Natural killer cell (primary cell): ENCODE measurements at regions not wholly inside any gene's neighbourhood (a gene's known extent, or its start where the extent isn't known, plus 50 kb on each side); places are given as distances from the start of the nearest gene placed in this dataset.

ENCODE experiments used
- ATAC-seq, 3 donors: fragments of 150-1000 bp in 2 of 3; fragments of 200-7000 bp in 1 of 3; cut with Tn5 transposase; 1 replicate in 1 of 3; 2 replicates in 2 of 3; pipeline ENCODE4 v1.10.0; 2021; ENCODE audit warnings: mild to moderate bottlenecking in 2 of 3, moderate library complexity in 2 of 3
- DNase-seq, 2 donors: peaks; one replicate each; pipeline versions ENCODE4 v3.0.0 to v3.0.0-alpha.2; 2013 to 2021; ENCODE audit warnings: mixed read lengths in 1 of 2
- H3K27ac ChIP-seq: one replicate; pipeline ENCODE4 v1.5.1; 2013; ENCODE audit warnings: mild to moderate bottlenecking, low read length
- H3K27me3 ChIP-seq: one replicate; pipeline ENCODE4 v1.6.1; 2013; ENCODE audit warnings: low read length; ENCODE audit not compliant: control insufficient read depth, insufficient read depth
- H3K36me3 ChIP-seq: one replicate; pipeline ENCODE4 v1.6.1; 2013; ENCODE audit warnings: low read length; ENCODE audit not compliant: control insufficient read depth, insufficient read depth
- H3K4me1 ChIP-seq: one replicate; pipeline ENCODE4 v1.6.1; 2013; ENCODE audit warnings: low read length; ENCODE audit not compliant: control insufficient read depth, insufficient read depth
- H3K4me3 ChIP-seq: one replicate; pipeline ENCODE4 v1.5.1; 2013; ENCODE audit warnings: low read length
- H3K9me3 ChIP-seq: one replicate; pipeline ENCODE4 v1.6.1; 2013; ENCODE audit warnings: low read length; ENCODE audit not compliant: control insufficient read depth, insufficient read depth
- H3K27ac Mint-ChIP-seq, 2 donors: one replicate each; pipeline ENCODE4 v1.8.0; 2022; ENCODE audit warnings: mild to moderate bottlenecking in 2 of 2, mixed read lengths in 2 of 2, moderate library complexity in 1 of 2
- H3K27me3 Mint-ChIP-seq, 2 donors: one replicate each; pipeline ENCODE4 v1.8.0; 2022; ENCODE audit warnings: low read depth in 2 of 2, mixed read lengths in 2 of 2
- H3K36me3 Mint-ChIP-seq: one replicate; pipeline ENCODE4 v1.8.0; 2022; ENCODE audit warnings: mixed read lengths
- H3K4me1 Mint-ChIP-seq, 2 donors: one replicate each; pipeline ENCODE4 v1.8.0; 2022; ENCODE audit warnings: mixed read lengths in 2 of 2
- H3K4me3 Mint-ChIP-seq: one replicate; pipeline ENCODE4 v1.8.0; 2022; ENCODE audit warnings: mild to moderate bottlenecking, moderate library complexity, mixed read lengths
- H3K9me3 Mint-ChIP-seq, 2 donors: one replicate each; pipeline ENCODE4 v1.8.0; 2022; ENCODE audit warnings: mixed read lengths in 2 of 2
- CTCF ChIP-seq: fragments of 200-600 bp; IDR thresholded peaks from one replicate; pipeline ENCODE4 v1.8.0; 2022; ENCODE audit warnings: antibody characterized with exemption
- whole genome bisulfite sequencing: methylation state at CpG from one replicate; pipeline ENCODE4 v1.1.7; 2013; ENCODE audit warnings: missing lambda C conversion rate; ENCODE audit not compliant: insufficient coverage; 5-methylcytosine and 5-hydroxymethylcytosine counted together
- intact Hi-C: fragments of 100-400 bp; cut with micrococcal nuclease; formaldehyde crosslinking; loops from one replicate; pipeline ENCODE4 v1.14.2; 2022

DNA sequence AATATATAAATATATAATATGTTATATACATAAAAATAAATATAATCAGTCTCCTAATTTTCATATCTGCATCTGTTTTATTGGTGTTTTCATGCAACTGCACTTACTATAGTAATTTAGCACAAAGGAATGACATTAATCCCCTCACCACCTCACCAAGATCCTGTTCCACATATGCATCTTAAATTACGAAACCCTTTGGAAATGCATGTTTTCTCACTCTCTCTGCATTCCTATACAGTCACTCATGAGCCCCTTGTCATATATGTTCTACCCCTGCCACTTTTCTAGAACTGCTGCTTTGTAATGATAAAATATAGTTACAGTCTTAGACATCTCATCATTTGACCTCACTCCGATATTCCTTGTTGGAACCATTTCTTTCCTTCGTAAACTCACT, 728.7 kb upstream of the SLIT2 start:
- Histone ChIP-seq H3K9me3 (peaks cover 7% of the 10 kb centered on the region), H3K27me3 (no peaks in the 10 kb centered on the region), H3K4me3 (no peak overlapping the region), H3K36me3 (no peaks in the 10 kb centered on the region), H3K27ac (no peak overlapping the region), H3K4me1 (no peaks in the 10 kb centered on the region)
- no peak overlapping the region for H3K27ac Mint-ChIP-seq
- no peaks in the 10 kb centered on the region for H3K36me3 Mint-ChIP-seq
- ATAC-seq: no peak
- no peaks in the 10 kb centered on the region for H3K27me3 Mint-ChIP-seq
- H3K4me1 Mint-ChIP-seq: no peaks in the 10 kb centered on the region
- intact Hi-C loops: no loop called here
- no peak for TF ChIP-seq CTCF
- H3K9me3 Mint-ChIP-seq: peaks cover 14 to 15% of the 10 kb centered on the region in 2 donors
- no peak for DNase-seq
- H3K4me3 Mint-ChIP-seq: no peak overlapping the region
- WGBS: 94% methylated on average over 3 of the region's 3 CpGs

GRCh38 chr4:19520939-19521520, 730.7 kb upstream of the SLIT2 start:
- Histone ChIP-seq H3K27ac (no peak overlapping the region), H3K4me3 (no peak overlapping the region), H3K36me3 (no peaks in the 10 kb centered on the region), H3K27me3 (no peaks in the 10 kb centered on the region), H3K4me1 (no peaks in the 10 kb centered on the region), H3K9me3 (peaks cover 10% of the 10 kb centered on the region)
- WGBS: 76% methylated on average over 6 of the region's 7 CpGs
- intact Hi-C loops: no loop called here
- no peak for TF ChIP-seq CTCF
- H3K27ac Mint-ChIP-seq: no peak overlapping the region
- peaks cover 17 to 19% of the 10 kb centered on the region in 2 donors for H3K9me3 Mint-ChIP-seq
- DNase-seq: no peak
- no peak for ATAC-seq
- no peaks in the 10 kb centered on the region for H3K27me3 Mint-ChIP-seq
- H3K4me1 Mint-ChIP-seq: no peaks in the 10 kb centered on the region
- H3K4me3 Mint-ChIP-seq: no peak overlapping the region
- H3K36me3 Mint-ChIP-seq: no peaks in the 10 kb centered on the region

GRCh38 chr4:19514276-19515070, 737.2 kb upstream of the SLIT2 start:
- H3K4me1 ChIP-seq: no peaks in the 10 kb centered on the region
- H3K27ac ChIP-seq: no peak overlapping the region
- DNase-seq: no peak
- ATAC-seq: no peak
- TF ChIP-seq CTCF: no peak
- no peaks in the 10 kb centered on the region for H3K4me1 Mint-ChIP-seq
- H3K27ac Mint-ChIP-seq: no peak overlapping the region
- WGBS: 58% methylated on average over 1 of the region's 1 CpG
- no peaks in the 10 kb centered on the region for H3K27me3 Mint-ChIP-seq
- H3K27me3 ChIP-seq: no peaks in the 10 kb centered on the region
- H3K9me3 ChIP-seq: peaks cover 10% of the 10 kb centered on the region
- no peaks in the 10 kb centered on the region for H3K36me3 ChIP-seq
- no peak overlapping the region for H3K4me3 Mint-ChIP-seq
- intact Hi-C loops: no loop called here
- H3K36me3 Mint-ChIP-seq: peaks cover 6% of the 10 kb centered on the region
- peaks cover 17 to 25% of the 10 kb centered on the region in 2 donors for H3K9me3 Mint-ChIP-seq
- H3K4me3 ChIP-seq: no peak overlapping the region
